ENCODE measurements at regions not wholly inside any gene's neighbourhood (a gene's known extent, or its start where the extent isn't known, plus 50 kb on each side); places are given as distances from the start of the nearest gene placed in this dataset.

- Mint-ChIP-seq H3K4me3 (no peak overlapping the region), H3K27me3 (ENCODE audit: low read depth) (peaks cover 24% of the 10 kb centered on the region), H3K36me3 (ENCODE audit: insufficient read depth in 2 of 2) (no peaks in the 10 kb centered on the region), H3K4me1 (ENCODE audit: low read depth) (no peaks in the 10 kb centered on the region), H3K9me3 (no peaks in the 10 kb centered on the region), H3K27ac (no peak overlapping the region)
- DNase-seq (no peak), ATAC-seq (replicated peaks in 1 of 2) (no peak)
These were observed 658.0 kb downstream of the PTPRU start for GRCh38 chr1:29894311-29894710.

DNA sequence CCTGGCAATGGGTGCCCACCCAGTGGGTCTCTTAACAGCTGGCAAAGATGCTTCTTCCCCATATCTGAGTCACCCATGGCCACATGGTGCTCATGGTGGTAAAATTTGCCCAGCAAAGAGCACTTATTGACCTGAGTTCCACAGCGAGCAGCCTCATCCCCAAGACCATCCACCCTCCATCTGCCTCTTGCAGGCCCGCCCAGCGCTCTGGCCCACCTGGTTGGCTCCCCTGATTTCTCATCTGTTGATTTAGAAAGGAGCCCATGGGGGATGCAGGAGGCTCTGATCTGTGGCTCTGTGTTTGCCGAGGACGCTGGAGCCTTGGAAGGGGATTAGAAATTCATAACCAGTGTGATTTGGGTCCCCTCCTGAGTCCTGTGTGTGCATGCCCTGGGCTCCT is 657.5 kb downstream of the PTPRU start:
- Mint-ChIP-seq H3K27ac (no peak overlapping the region), H3K4me3 (no peak overlapping the region), H3K27me3 (ENCODE audit: low read depth) (peaks cover 24% of the 10 kb centered on the region), H3K9me3 (no peaks in the 10 kb centered on the region), H3K36me3 (ENCODE audit: insufficient read depth in 2 of 2) (no peaks in the 10 kb centered on the region), H3K4me1 (ENCODE audit: low read depth) (no peaks in the 10 kb centered on the region)
- no peak for ATAC-seq (replicated peaks in 1 of 2)
- no peak for DNase-seq

DNA sequence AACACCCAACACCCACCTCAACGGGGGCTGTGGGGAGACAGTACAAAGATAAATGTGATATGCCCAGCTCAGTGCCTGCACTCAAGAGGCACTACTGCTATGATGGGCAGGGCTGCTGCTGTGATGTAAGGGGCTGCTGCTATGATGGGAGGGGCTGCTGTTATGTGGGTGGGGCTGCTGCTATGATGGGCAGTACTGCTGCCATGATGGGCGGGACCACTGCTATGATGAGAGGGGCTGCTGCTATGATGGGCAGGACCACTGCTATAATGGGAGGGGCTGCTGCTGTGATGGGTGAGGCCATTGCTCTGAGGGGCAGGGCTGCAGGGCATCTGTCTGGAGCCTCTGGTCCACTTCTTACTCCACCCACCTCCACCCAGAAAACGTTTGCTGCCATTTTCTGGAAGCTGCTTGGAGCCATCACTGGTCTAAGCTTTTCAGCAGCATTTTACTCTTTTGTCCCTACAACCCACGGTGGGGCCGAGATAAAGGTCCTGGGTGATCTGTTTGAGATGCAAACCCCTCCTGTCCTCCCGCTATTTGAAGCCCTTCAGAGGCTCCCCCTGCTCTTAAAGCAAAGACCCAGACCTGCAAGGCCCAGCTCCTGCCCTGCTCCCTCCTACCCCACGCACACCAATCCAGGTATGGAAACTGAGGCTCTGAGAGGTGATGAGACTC is 656.9 kb downstream of the PTPRU start:
- Mint-ChIP-seq H3K9me3 (no peaks in the 10 kb centered on the region), H3K27ac (no peak overlapping the region), H3K36me3 (ENCODE audit: insufficient read depth in 2 of 2) (no peaks in the 10 kb centered on the region), H3K27me3 (ENCODE audit: low read depth) (peaks cover 19% of the 10 kb centered on the region), H3K4me3 (no peak overlapping the region), H3K4me1 (ENCODE audit: low read depth) (no peaks in the 10 kb centered on the region)
- no peak for ATAC-seq (replicated peaks in 1 of 2)
- DNase-seq: no peak

DNA sequence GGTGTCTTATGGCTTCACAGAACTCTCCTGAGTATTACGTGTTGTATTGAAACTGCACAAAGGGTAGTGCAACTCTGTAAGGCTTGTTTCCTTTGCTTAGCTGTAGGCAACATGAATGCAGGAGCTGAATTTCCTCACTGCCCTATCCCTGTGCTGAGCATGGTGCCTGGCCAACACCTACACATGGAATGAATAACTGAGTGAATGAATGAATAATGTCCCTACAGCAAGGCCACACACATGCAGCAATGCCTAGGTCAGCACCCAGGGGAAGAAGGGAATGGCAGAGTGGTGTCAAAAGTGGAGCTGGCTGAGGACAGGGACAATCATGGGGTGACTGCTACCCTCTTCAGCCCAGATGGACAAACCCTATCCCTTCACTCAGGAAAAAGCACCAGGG is 655.9 kb downstream of the PTPRU start:
- DNase-seq: no peak
- H3K9me3 Mint-ChIP-seq: no peaks in the 10 kb centered on the region
- no peak overlapping the region for H3K27ac Mint-ChIP-seq
- H3K4me1 Mint-ChIP-seq (ENCODE audit: low read depth): no peaks in the 10 kb centered on the region
- no peaks in the 10 kb centered on the region for H3K36me3 Mint-ChIP-seq (ENCODE audit: insufficient read depth in 2 of 2)
- peaks cover 15% of the 10 kb centered on the region for H3K27me3 Mint-ChIP-seq (ENCODE audit: low read depth)
- ATAC-seq (replicated peaks in 1 of 2): no peak
- no peak overlapping the region for H3K4me3 Mint-ChIP-seq

- no peaks in the 10 kb centered on the region for H3K4me1 Mint-ChIP-seq (ENCODE audit: low read depth)
- peaks cover 7% of the 10 kb centered on the region for H3K27me3 Mint-ChIP-seq (ENCODE audit: low read depth)
- no peak overlapping the region for H3K27ac Mint-ChIP-seq
- DNase-seq (no peak), ATAC-seq (replicated peaks in 1 of 2) (no peak)
- no peaks in the 10 kb centered on the region for H3K36me3 Mint-ChIP-seq (ENCODE audit: insufficient read depth in 2 of 2)
- H3K9me3 Mint-ChIP-seq: no peaks in the 10 kb centered on the region
- H3K4me3 Mint-ChIP-seq: no peak overlapping the region
These were observed 654.1 kb downstream of the PTPRU start for GRCh38 chr1:29890201-29890959.

DNA sequence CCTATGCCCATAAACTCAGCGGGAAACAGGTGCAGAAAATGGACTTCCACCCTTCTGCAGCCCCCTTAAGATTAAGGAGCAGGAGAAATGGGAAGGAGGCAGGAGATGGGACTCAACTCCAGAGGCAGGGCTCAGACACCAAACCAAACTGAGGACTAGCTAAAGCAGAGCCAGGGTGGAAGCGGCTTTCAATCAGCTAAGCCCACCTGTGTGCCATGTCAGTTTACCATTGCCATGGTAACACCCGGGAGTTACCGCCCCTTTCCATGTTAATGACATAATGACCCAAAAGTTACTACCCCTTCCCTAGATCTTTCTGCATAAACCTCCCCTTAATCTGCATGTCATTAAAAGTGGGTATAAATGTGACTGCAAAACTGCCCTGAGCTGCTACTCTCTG is 653.5 kb downstream of the PTPRU start:
- DNase-seq: no peak
- H3K4me3 Mint-ChIP-seq: no peak overlapping the region
- H3K9me3 Mint-ChIP-seq: no peaks in the 10 kb centered on the region
- no peaks in the 10 kb centered on the region for H3K36me3 Mint-ChIP-seq (ENCODE audit: insufficient read depth in 2 of 2)
- no peak overlapping the region for H3K27ac Mint-ChIP-seq
- ATAC-seq (replicated peaks in 1 of 2): no peak
- H3K27me3 Mint-ChIP-seq (ENCODE audit: low read depth): peaks cover 7% of the 10 kb centered on the region
- no peaks in the 10 kb centered on the region for H3K4me1 Mint-ChIP-seq (ENCODE audit: low read depth)

DNA sequence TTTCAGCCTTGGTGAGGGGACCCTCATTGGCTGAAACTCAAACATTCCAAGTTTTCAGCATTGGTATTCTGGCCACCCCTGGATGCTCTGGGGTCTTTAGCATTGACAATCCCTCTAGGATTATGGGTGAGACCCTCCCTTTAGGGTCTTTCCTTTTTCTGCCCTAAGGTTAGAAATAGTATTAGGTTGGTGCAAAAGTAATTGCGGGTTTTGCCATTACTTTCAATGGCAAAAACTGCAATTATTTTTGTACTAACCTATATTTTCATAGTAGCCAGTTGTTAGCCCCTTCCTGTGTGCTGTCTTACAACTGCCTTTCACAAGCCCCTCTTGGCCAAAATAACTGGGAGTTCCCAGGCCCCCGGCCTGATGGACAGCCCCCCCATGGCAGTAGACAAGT is 648.4 kb downstream of the PTPRU start:
- H3K27me3 Mint-ChIP-seq (ENCODE audit: low read depth): peaks cover 9% of the 10 kb centered on the region
- ATAC-seq (replicated peaks in 1 of 2): no peak
- no peak overlapping the region for H3K27ac Mint-ChIP-seq
- no peaks in the 10 kb centered on the region for H3K9me3 Mint-ChIP-seq
- DNase-seq: no peak
- H3K4me1 Mint-ChIP-seq (ENCODE audit: low read depth): no peaks in the 10 kb centered on the region
- H3K4me3 Mint-ChIP-seq: no peak overlapping the region
- no peaks in the 10 kb centered on the region for H3K36me3 Mint-ChIP-seq (ENCODE audit: insufficient read depth in 2 of 2)

DNA sequence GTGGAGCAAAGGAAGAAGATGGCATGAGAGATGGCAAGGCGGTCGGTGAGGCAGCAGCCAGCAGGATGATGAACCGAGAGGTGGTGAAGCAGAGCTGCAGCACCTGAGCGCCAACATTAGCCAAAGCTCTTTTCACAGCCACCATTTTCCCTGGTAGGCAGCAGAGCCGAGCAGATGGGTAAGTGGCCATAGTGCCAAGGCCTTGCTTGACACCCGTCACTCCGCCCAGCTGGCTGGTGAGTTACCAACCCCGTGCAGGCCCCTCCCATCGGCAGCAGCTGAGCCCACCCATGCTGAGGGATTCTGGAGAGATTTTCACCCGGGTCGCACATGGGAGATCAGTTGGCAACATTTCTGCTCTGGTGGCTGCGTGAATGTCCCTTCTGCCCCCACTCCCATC is 647.7 kb downstream of the PTPRU start:
- no peaks in the 10 kb centered on the region for H3K36me3 Mint-ChIP-seq (ENCODE audit: insufficient read depth in 2 of 2)
- H3K27me3 Mint-ChIP-seq (ENCODE audit: low read depth): peaks cover 15% of the 10 kb centered on the region
- no peak overlapping the region for H3K27ac Mint-ChIP-seq
- H3K4me1 Mint-ChIP-seq (ENCODE audit: low read depth): no peaks in the 10 kb centered on the region
- ATAC-seq (replicated peaks in 1 of 2) (no peak), DNase-seq (no peak)
- no peaks in the 10 kb centered on the region for H3K9me3 Mint-ChIP-seq
- no peak overlapping the region for H3K4me3 Mint-ChIP-seq

GRCh38 chr1:29883411-29883832 is 647.1 kb downstream of the PTPRU start:
- DNase-seq: no peak
- H3K27ac Mint-ChIP-seq: no peak overlapping the region
- H3K9me3 Mint-ChIP-seq: no peaks in the 10 kb centered on the region
- no peaks in the 10 kb centered on the region for H3K36me3 Mint-ChIP-seq (ENCODE audit: insufficient read depth in 2 of 2)
- H3K4me3 Mint-ChIP-seq: no peak overlapping the region
- ATAC-seq (replicated peaks in 1 of 2): no peak
- peaks cover 15% of the 10 kb centered on the region for H3K27me3 Mint-ChIP-seq (ENCODE audit: low read depth)
- H3K4me1 Mint-ChIP-seq (ENCODE audit: low read depth): no peaks in the 10 kb centered on the region

GRCh38 chr1:29880556-29880955 is 644.2 kb downstream of the PTPRU start:
- H3K4me1 Mint-ChIP-seq (ENCODE audit: low read depth): no peaks in the 10 kb centered on the region
- no peak overlapping the region for H3K4me3 Mint-ChIP-seq
- peaks cover 15% of the 10 kb centered on the region for H3K27me3 Mint-ChIP-seq (ENCODE audit: low read depth)
- no peaks in the 10 kb centered on the region for H3K9me3 Mint-ChIP-seq
- H3K27ac Mint-ChIP-seq: no peak overlapping the region
- no peak for ATAC-seq (replicated peaks in 1 of 2)
- H3K36me3 Mint-ChIP-seq (ENCODE audit: insufficient read depth in 2 of 2): no peaks in the 10 kb centered on the region
- DNase-seq: no peak

GRCh38 chr1:29879217-29879616 is 642.9 kb downstream of the PTPRU start:
- Mint-ChIP-seq H3K36me3 (ENCODE audit: insufficient read depth in 2 of 2) (no peaks in the 10 kb centered on the region), H3K4me3 (no peak overlapping the region), H3K27ac (no peak overlapping the region), H3K9me3 (no peaks in the 10 kb centered on the region), H3K4me1 (ENCODE audit: low read depth) (no peaks in the 10 kb centered on the region), H3K27me3 (ENCODE audit: low read depth) (peaks cover 8% of the 10 kb centered on the region)
- DNase-seq: no peak
- no peak for ATAC-seq (replicated peaks in 1 of 2)

- DNase-seq (no peak), ATAC-seq (replicated peaks in 1 of 2) (no peak)
- no peaks in the 10 kb centered on the region for H3K36me3 Mint-ChIP-seq (ENCODE audit: insufficient read depth in 2 of 2)
- no peak overlapping the region for H3K4me3 Mint-ChIP-seq
- H3K27me3 Mint-ChIP-seq (ENCODE audit: low read depth): peaks cover 8% of the 10 kb centered on the region
- H3K27ac Mint-ChIP-seq: no peak overlapping the region
- no peaks in the 10 kb centered on the region for H3K4me1 Mint-ChIP-seq (ENCODE audit: low read depth)
- no peaks in the 10 kb centered on the region for H3K9me3 Mint-ChIP-seq
These were observed 642.2 kb downstream of the PTPRU start for GRCh38 chr1:29878501-29878900.

DNA sequence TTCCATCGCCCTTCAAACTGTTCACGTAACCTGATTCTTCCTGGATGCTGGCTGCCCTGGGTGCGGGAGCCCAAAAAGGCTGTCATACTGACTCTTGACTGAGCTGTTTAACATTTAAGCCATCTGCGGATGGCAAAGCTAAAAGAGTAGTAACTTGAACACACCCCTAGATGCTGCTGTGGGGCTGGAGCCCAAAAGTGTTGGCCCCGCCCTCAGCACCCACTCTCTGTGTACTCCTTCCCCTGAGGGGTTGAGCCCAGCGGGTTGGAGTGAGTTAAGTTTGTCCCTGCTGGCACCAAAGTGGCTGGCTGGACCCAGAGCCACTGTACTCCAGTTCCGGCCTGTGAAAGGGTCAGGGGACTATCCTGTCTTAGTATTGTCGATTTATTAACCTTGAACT is 640.6 kb downstream of the PTPRU start:
- no peaks in the 10 kb centered on the region for H3K9me3 Mint-ChIP-seq
- H3K4me3 Mint-ChIP-seq: no peak overlapping the region
- DNase-seq: no peak
- H3K27me3 Mint-ChIP-seq (ENCODE audit: low read depth): peaks cover 15% of the 10 kb centered on the region
- no peak for ATAC-seq (replicated peaks in 1 of 2)
- no peaks in the 10 kb centered on the region for H3K4me1 Mint-ChIP-seq (ENCODE audit: low read depth)
- no peaks in the 10 kb centered on the region for H3K36me3 Mint-ChIP-seq (ENCODE audit: insufficient read depth in 2 of 2)
- no peak overlapping the region for H3K27ac Mint-ChIP-seq

GRCh38 chr1:29876441-29876840 is 640.1 kb downstream of the PTPRU start:
- Mint-ChIP-seq H3K4me3 (no peak overlapping the region), H3K27ac (no peak overlapping the region), H3K36me3 (ENCODE audit: insufficient read depth in 2 of 2) (no peaks in the 10 kb centered on the region), H3K4me1 (ENCODE audit: low read depth) (no peaks in the 10 kb centered on the region), H3K9me3 (no peaks in the 10 kb centered on the region), H3K27me3 (ENCODE audit: low read depth) (peaks cover 18% of the 10 kb centered on the region)
- no peak for ATAC-seq (replicated peaks in 1 of 2)
- no peak for DNase-seq

Data from activated T-cell treated with anti-CD3 and anti-CD28 coated beads, Interleukin-2, amount 50 U/mL, for 72 hours (primary cell).